ENCODE measurements at regions not wholly inside any gene's neighbourhood (a gene's known extent, or its start where the extent isn't known, plus 50 kb on each side); places are given as distances from the start of the nearest gene placed in this dataset.
A peak's percentile ranks its signal among the peaks of the same experiment; 100 is the strongest.
"Not testable (repeated sequence)": the region's sequence is repeated elsewhere in the genome, so short reads cannot be mapped to it uniquely, and the experiment has no call there.

DNA sequence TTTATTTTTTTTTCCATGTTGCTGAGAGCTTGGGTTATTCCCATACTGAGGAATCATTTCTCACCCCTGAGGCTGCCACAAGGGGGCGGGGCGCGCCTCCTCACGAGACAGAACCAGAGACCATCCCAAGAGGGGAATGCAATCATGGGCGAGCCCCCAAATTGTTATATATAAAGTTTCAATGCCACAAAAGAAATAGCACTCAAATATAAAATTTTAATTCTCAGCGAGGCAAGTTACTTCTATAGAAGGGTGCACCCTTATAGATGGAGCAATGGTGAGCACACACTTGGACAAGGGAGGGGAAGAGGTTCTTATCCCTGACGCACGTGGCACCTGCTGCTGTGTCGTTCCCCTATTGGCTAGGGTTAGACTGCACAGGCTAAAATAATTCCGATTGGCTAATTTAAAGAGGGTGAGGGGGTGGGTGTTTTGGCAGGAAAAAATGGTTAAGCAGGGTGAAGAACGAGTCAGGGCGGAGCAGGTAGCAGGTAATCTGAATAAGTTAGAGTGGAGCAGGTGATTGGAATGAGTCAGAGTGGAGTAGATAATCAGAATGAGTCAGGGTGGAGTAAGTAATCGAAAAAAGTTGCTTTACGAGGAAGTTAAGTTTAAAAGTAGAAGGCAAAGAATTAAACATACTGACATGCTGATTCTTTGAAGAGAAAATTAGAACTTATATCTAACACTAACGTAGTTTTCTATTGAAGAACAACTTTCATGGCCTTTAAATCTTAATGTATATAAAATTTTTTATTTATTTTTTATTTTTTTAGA is 177.5 kb downstream of the MTCL1 start:
- FAIRE-seq (no peak), DNase-seq (ENCODE audit: insufficient read length, low spot score) (no peak)

DNA sequence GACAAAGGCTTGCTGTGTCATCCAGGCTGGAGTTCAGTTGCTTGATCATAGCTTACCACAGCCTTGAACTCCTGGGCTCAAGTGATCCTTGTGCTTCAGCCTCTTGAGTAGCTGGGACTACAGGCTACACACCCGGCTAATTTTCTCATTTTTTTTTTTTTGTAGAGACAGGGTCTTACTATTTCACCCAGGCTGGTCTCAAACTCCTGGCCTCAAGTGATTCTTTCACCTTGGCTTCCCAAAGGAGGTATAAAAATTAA is 178.0 kb downstream of the MTCL1 start:
- no peak for FAIRE-seq
- DNase-seq (ENCODE audit: insufficient read length, low spot score): no peak

DNA sequence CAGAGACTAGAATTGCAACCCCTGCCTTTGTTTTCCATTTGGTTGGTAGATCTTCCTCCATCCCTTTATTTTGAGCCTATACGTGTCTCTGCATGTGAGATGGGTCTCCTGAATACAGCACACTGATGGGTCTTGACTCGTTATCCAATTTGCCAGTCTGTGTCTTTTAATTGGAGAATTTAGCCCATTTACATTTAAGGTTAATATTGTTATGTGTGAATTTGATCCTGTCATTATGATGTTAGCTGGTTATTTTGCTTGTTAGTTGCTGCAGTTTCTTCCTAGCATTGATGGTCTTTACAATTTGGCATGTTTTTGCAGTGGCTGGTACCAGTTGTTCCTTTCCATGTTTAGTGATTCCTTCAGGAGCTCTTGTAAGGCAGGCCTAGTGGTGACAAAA is 182.5 kb downstream of the MTCL1 start:
- not testable (repeated sequence) for DNase-seq (ENCODE audit: insufficient read length, low spot score); FAIRE-seq

DNA sequence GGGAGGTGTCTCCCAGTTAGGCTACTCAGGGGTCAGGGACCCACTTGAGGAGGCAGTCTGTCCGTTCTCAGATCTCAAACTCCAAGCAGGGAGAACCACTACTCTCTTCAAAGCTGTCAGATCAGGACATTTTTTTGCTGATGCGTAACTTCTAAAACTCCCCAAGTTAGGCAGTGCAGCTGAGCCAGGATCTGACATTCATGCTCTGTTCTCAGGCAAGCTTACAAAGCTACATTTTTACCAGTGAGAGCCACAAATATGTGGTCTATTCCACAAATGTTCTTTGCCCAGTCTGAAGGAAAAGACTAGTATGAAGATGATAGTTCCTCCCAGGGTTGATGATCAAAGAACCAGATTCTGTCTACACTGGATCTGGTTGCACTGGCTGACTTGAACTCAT is 184.1 kb downstream of the MTCL1 start:
- DNase-seq (ENCODE audit: insufficient read length, low spot score) (no peak), FAIRE-seq (no peak)

DNA sequence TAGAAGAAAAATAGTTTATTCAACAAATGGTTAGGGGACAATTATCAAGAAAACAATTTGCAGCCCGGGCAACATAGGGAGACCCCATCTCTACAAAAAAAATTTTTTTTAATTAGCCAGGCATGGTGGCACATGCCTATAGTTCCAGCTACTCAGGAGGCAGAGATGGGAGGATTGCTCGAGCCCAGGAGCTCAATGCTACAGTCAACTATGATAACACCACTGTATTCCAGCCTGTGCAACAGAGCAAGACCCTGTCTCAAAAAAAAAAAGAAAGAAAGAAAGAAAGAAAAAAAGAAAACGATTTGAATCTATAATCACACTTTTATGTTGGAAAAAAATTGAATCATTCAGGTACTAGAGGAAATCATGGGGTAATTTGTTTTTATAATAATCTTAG is 185.1 kb downstream of the MTCL1 start:
- FAIRE-seq; DNase-seq (ENCODE audit: insufficient read length, low spot score): not testable (repeated sequence)

DNA sequence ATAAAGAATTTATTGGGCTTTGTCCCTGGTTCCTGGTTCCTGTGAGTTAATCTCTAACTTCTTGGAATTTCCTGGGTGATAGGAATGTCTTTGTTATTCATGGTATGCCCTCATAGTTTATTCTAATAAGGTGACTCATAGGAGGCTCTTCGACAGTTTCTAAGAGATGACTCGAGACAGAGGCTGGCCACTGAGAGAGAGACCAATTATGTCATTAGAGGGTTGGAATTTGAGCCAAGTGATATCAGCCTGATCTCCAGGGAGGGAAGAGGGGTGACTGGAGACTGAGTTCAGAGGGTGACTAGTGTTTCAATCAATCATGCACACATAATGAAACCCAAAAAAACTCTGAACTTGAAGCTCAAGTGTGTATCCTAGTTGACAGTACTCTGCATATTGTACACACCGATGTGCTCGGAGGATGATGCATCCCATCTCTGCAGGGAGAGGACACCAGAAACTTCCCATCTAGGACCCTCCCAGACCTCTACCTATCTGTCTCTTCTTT is 185.7 kb downstream of the MTCL1 start:
- DNase-seq (ENCODE audit: insufficient read length, low spot score) (peak; percentile 79), FAIRE-seq (no peak)

DNA sequence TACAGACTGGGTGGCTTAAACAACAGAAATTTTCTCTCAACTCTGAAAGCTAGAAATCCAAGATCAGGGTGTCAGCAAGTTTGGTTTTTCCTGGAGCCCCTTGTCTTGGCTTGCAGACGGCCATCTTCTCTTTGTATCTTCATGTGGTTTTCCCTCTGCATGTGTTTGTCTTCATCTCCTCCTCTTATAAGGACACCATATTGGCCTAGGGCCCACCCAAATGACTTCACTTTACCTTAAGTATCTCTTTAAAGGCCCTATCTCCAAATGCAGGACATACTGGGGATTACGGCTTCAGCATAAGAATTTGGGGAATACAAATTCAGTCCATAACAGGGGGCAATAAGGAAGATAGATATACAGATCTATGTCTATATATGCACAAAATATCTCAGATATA is 187.9 kb downstream of the MTCL1 start:
- DNase-seq (ENCODE audit: insufficient read length, low spot score) (no peak), FAIRE-seq (no peak)

DNA sequence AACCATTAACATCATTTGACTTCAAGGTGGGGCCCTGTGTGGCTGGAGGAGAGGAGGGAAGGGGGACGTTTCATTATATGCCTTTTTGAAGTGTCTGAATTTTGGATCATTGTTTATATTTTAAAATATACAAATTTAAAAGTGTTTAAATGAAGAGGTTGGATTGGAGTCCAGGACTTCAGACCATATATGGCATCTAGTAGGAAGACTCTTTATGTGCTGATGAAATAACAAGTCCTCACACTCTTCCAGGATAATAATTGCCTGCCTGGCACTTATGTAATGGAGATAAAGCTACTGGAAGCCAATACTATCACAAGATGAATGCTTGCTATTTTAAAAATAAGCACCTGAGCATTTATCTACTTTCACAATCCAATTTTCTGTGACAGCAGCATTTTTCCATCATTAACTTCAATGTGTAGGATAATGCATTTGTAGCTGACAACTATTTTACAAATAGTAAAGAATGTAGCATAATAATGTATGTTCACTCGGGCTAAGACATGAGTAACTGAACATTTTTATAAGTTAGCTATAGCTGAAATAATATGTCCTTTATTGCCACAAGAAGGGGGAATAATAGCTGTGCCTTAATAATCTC is 188.4 kb downstream of the MTCL1 start:
- no peak for FAIRE-seq
- DNase-seq (ENCODE audit: insufficient read length, low spot score): no peak

DNA sequence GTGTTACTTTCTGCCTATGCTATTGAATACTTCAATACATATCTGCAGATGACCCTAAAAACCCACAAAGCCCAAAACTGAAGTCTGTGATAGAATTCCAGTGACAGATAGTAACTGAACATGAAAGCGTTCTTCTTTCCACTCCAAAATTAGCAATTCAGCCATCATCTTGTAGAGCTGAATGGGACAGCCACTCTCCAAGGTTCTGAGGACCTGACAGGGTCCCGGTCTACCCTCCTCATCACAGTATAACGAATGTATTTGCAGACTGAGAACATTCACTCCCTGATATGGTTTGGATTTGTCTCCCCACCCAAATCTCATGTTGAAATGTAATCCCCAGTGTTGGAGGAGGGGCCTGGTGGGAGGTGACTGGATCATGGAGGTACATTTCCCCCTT is 189.5 kb downstream of the MTCL1 start:
- FAIRE-seq (no peak), DNase-seq (ENCODE audit: insufficient read length, low spot score) (no peak)

DNA sequence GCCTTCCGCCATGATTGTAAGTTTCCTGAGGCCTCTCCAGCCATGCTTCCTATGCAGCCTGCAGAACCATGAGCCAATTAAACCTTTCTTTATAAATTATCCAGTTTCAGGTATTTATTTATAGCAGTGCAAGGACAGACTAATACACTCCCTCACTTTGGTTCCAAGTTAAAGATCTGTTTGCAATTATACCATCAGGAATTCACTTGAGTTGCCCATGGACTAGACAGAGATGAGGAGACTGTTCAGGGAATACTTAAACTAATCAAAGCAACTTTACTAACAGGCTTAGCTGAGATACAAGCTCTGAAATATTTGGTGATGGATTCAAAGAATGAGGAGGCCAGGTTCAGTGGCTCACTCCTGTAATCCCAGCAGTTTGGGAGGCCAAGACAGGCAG is 190.0 kb downstream of the MTCL1 start:
- no peak for FAIRE-seq
- DNase-seq (ENCODE audit: insufficient read length, low spot score): no peak

DNA sequence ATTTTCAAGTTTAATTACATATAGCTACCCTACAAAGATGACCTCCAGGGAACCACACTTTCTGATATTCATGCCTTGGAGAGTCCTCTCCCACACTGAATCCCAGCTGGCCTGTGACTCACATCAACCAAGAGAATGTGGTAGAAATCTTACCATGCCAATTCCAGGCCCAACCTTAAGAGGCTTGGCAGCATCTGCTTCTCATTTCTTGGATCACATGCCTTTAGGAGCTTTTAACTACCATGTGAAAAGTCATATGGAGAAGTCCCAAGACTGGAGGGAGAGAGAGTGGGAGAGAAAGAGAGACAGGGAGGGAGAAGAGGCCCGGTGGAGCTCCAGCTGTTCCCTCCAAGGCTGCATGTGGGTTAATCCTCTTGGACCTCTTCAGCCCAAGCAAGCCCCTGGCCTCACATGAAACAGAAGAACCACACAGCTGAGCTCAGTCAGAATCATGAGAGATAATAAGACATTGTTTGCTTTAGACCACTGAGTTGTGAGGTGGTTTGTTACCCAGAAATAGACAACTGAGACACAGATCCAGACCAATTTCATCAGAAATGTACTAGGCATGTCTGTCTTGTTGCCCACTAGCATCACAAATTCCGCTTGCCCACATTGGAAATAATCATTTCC is 190.7 kb downstream of the MTCL1 start:
- FAIRE-seq: no peak
- no peak for DNase-seq (ENCODE audit: insufficient read length, low spot score)

DNA sequence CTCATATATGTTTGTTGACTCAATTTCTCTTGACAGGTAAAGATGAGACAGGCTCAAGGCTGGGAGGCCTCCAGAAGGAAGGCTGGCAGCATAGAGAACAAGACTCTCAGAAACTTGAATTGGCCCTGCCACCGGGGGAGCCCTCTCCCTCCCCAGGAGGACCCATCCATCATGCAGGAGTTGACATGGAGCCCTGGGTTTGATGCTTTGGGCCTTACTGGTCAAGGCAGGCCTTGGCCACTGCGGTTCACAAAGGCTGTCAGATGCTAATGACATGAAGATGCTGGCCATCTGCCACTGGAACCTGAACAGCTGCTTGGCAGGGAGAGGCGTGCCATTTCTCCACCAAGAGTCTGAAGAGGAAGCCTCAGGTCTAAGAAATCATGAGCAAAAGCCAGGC is 193.6 kb downstream of the MTCL1 start:
- no peak for DNase-seq (ENCODE audit: insufficient read length, low spot score)
- no peak for FAIRE-seq

DNA sequence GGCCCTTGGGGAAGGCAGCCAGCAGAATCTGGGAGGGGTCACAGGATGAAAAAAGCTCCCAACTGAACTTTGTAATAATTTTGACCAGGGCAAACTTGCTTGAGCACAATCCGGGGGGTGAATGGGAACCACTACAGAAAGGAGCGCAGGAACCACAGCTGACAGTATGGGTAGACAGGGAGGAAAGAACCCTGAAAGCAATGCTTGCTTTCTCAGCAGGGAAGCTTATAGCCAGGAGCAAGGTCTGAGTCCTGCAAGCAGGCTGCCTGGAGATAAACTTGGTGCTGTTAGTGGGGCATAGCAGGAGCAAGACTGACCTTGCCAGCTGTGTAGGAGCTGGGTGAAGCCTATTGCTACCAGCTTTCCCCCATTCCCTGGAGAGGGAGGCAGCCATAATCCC is 195.2 kb downstream of the MTCL1 start:
- FAIRE-seq: no peak
- no peak for DNase-seq (ENCODE audit: insufficient read length, low spot score)

DNA sequence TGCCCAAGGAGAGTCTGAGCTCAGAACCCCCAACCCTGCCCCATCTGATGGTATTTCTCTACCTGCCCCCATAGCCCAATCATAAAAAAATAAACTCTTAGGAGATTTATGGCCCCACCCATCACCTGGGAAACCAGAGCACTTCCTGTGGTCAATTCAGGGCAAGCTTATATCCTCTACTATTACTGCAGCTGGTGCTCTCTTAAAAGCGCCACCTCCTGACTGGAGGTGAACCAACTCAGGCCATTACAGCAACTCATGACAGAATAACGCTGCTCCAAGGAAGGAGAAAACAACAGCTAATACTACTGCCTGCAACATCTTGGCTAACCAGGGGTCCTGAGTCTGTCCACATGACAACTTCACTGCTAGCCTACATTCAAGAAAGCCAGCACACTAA is 195.7 kb downstream of the MTCL1 start:
- FAIRE-seq: no peak
- no peak for DNase-seq (ENCODE audit: insufficient read length, low spot score)

DNA sequence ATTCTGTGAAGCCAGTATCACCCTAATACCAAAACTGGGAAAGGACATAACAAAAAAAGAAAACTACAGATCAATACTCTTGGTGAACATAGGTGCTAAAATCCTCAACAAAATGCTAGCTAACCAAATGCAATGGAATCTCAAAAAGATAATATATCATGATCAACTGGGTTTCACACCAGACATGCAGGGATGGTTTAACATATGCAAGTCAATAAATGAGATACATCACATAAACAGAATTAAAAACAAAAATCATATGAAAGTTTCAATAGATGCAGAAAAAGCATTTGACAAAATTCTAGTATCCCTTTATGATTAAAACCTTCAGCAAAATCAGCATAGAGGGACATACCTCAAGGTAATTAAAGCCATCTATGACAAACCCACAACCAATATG is 198.2 kb upstream of the NDUFV2 start:
- no peak for DNase-seq (ENCODE audit: insufficient read length, low spot score)
- no peak for FAIRE-seq

DNA sequence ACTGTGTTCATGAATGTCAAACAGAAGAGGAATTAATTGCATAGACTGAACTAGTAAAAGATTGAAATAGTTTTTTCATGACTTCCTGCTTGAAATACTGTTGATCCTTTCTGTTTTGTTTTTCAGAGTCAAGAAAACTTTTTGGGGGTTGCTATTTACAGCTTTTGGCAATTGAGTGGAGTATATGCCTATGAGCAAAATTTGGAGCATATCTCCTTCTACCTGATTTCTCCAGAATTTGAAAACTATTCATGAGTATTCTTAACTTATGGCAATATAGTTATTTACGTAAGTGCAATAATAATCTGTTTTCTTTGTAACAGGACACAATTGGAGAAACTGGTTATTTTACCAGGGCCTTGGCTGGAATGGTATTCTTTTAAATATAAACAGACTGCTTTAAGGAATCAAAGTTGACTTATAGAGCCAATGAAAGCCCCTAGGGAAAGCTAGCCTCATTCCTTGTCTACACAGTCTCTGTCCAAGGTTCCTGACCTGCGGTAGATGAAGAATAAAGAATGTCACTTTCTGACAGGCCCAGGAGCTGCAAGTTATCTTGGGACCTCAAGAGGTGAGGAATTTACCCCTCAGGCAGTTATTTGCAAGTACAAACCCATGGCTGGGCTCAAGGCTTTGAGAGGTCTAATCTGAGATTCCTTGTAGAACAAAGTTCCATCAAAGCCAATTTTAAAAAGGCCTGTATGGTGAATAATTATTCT is 193.5 kb upstream of the NDUFV2 start:
- no peak for DNase-seq (ENCODE audit: insufficient read length, low spot score)
- no peak for FAIRE-seq

DNA sequence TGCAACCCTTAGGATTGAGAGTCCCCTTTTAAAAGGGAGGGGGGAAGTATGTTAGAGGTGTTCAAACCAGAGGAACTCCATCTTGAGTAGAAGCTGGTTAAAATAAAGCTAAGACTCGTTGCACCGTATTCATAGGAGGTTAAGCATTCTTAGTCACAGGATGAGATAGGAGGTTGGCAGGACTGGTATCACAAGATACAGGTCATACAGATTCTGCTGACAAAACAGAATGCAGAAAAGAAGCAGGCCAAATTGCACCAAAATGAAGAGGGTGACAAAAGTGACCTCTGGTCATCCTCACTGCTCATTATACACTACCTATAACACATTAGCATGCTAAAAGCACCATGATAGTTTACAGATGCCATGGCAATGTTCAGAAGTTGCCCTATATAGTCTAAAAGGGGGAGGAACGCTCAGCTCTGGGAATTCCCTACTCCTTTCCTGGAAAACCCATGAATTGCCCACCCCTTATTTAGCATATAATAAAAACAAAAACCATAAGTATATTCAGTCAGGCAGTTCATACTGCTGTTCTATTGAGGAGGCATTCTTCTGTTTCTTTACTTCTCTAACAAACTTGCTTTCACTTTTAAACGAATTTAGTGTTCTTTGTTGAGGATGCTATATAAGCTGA is 192.2 kb upstream of the NDUFV2 start:
- DNase-seq (ENCODE audit: insufficient read length, low spot score): no peak
- no peak for FAIRE-seq

DNA sequence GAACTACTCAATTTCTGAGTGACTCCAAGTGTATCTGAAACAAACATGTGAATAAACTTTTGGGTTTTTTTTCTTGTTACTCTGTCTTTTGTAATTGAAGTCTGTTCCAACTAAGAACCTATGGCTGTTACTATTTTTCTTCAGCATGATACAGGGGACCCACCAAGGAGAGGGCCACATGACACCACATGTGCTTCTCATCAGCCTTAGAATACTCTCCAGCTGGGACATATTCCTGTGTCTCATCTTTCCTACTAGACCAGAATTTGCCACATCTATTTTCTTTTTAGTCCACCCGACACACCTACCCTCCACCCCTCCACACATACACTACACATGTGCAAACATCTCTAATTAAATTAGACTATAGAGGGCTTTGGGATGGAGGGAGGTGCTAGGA is 191.7 kb upstream of the NDUFV2 start:
- FAIRE-seq (no peak), DNase-seq (ENCODE audit: insufficient read length, low spot score) (no peak)

DNA sequence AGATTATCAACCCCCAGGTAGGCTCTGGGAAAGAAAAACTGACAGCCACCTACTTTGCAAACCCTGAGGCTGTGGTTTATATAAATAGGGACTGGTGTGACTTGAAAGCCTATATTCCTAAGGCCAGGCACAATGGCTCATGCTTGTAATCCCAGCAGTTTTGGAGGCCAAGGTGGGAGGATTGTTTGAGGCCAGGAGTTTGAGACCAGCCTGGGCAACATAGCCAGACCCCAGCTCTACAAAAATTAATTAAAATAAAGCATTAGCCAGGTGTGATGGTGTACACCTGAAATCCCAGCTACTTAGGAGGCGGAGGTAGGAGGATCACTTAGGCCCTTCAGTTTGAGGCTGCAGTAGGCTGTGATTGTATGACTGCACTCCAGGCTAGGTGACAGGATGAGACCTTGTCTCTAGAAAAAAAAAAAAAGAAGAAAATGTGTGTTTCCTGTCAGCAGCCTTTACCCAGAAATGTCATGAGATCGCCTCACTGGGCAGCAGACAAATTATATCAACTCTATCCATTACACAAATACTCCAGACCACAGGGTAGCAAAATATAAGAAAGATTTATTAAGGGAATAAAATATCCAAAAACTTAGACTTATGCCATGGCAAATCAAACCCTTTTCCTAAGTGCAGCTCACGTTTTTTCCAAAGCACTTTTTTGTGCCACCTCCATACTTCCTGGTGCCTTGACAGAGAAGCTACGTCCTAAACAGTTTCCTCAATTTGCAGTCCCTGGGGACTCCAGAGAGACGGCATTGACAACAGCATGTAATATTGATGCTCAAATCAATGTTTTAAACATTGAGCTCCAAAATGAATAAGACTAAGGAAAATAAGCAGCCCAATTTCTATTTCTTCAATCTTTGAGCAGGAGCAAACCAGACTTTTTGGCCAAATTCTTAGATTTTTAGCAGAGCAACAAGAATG is 190.8 kb upstream of the NDUFV2 start:
- no peak for FAIRE-seq
- no peak for DNase-seq (ENCODE audit: insufficient read length, low spot score)

Data from HTR-8/SVneo (cell line).